Lung microvascular endothelial cell (primary cell): ENCODE measurements at regions not wholly inside any gene's neighbourhood (a gene's known extent, or its start where the extent isn't known, plus 50 kb on each side); places are given as distances from the start of the nearest gene placed in this dataset.
"Not testable (repeated sequence)": the region's sequence is repeated elsewhere in the genome, so short reads cannot be mapped to it uniquely, and the experiment has no call there.

ENCODE experiments used
- DNase-seq, 2 donors: peaks; one replicate each; pipeline versions ENCODE4 v3.0.0 to v3.0.0-alpha.2; 2010; ENCODE audit warnings: low read depth in 2 of 2

GRCh38 chr4:181761156-181761555 is 482.0 kb upstream of the TENM3 start:
- DNase-seq = no peak

- no peak for DNase-seq
Observed at GRCh38 chr4:181766061-181766548, 477.1 kb upstream of the TENM3 start.

GRCh38 chr4:181770971-181771370 is 472.2 kb upstream of the TENM3 start:
- DNase-seq = no peak

- DNase-seq = no peak
Observed at GRCh38 chr4:181775298-181775697, 467.9 kb upstream of the TENM3 start.

- no peak for DNase-seq
Observed at GRCh38 chr4:181776264-181777054, 466.7 kb upstream of the TENM3 start.

GRCh38 chr4:181777518-181777917 is 465.7 kb upstream of the TENM3 start:
- no peak for DNase-seq

- DNase-seq = no peak
Observed at GRCh38 chr4:181784881-181785280, 458.3 kb upstream of the TENM3 start.

GRCh38 chr4:181792641-181793040 is 450.6 kb upstream of the TENM3 start:
- no peak for DNase-seq

GRCh38 chr4:181793096-181793495 is 450.1 kb upstream of the TENM3 start:
- DNase-seq = no peak

- no peak for DNase-seq
Observed at GRCh38 chr4:181796502-181796901, 446.7 kb upstream of the TENM3 start.

GRCh38 chr4:181798536-181798935 is 444.7 kb upstream of the TENM3 start:
- DNase-seq = no peak

GRCh38 chr4:181799561-181800069 is 443.6 kb upstream of the TENM3 start:
- DNase-seq = no peak

GRCh38 chr4:181802207-181802606 is 441.0 kb upstream of the TENM3 start:
- no peak for DNase-seq

GRCh38 chr4:181807771-181808170 is 435.4 kb upstream of the TENM3 start:
- DNase-seq = no peak

- DNase-seq = no peak
Observed at GRCh38 chr4:181810711-181811110, 432.5 kb upstream of the TENM3 start.

GRCh38 chr4:181811550-181811949 is 431.7 kb upstream of the TENM3 start:
- not testable (repeated sequence) for DNase-seq

GRCh38 chr4:181819946-181820345 is 423.3 kb upstream of the TENM3 start:
- no peak for DNase-seq

- no peak for DNase-seq
Observed at GRCh38 chr4:181820553-181820952, 422.6 kb upstream of the TENM3 start.

- no peak for DNase-seq
Observed at GRCh38 chr4:181821039-181822004, 421.9 kb upstream of the TENM3 start.

GRCh38 chr4:181822005-181822375 is 421.2 kb upstream of the TENM3 start:
- no peak for DNase-seq

- no peak for DNase-seq
Observed at GRCh38 chr4:181823183-181823582, 420.0 kb upstream of the TENM3 start.

- DNase-seq = no peak
Observed at GRCh38 chr4:181823645-181824044, 419.6 kb upstream of the TENM3 start.
